ENCODE measurements at regions not wholly inside any gene's neighbourhood (a gene's known extent, or its start where the extent isn't known, plus 50 kb on each side); places are given as distances from the start of the nearest gene placed in this dataset.
A peak's percentile ranks its signal among the peaks of the same experiment; 100 is the strongest.
"Not testable (repeated sequence)": the region's sequence is repeated elsewhere in the genome, so short reads cannot be mapped to it uniquely, and the experiment has no call there.

- Histone ChIP-seq H3K4me3 (no peak overlapping the region), H3K27me3 (peaks cover 0 to 10% (median 0%) of the 10 kb centered on the region in 4 donors), H3K27ac (replicated peaks in 1 of 4) (no peak overlapping the region), H3K4me1 (peaks cover 0 to 9% (median 8%) of the 10 kb centered on the region in 4 donors), H3K9me3 (peaks cover 0 to 6% (median 0%) of the 10 kb centered on the region in 4 donors), H3K36me3 (no peaks in the 10 kb centered on the region)
- 63% methylated on average over 11 of the region's 11 CpGs for WGBS
- DNase-seq (ENCODE audit: extremely low spot score), result peak; percentile 87
- TF ChIP-seq CTCF (IDR thresholded peaks at IDR 0.05) (no peak), EP300 (IDR thresholded peaks at IDR 0.05) (no peak), POLR2A (IDR thresholded peaks at IDR 0.05; ENCODE audit: low read depth) (no peak), POLR2AphosphoS5 (IDR thresholded peaks at IDR 0.05) (peak in 1 of 2 donors; percentile 8)
- intact Hi-C loops (cut with DNase I), result no loop called here
These were observed 1133.2 kb upstream of the TMEM132C start for GRCh38 chr12:127133675-127134335.

GRCh38 chr12:127140864-127141484, 1126.0 kb upstream of the TMEM132C start:
- 86% methylated on average over 3 of the region's 3 CpGs for WGBS
- H3K4me1 ChIP-seq; intact Hi-C loops (cut with DNase I); H3K36me3 ChIP-seq; H3K27ac ChIP-seq (replicated peaks in 1 of 4); H3K27me3 ChIP-seq; H3K9me3 ChIP-seq; DNase-seq (ENCODE audit: extremely low spot score); H3K4me3 ChIP-seq: not testable (repeated sequence)

- peak; percentile 34 for DNase-seq (ENCODE audit: extremely low spot score)
- H3K4me1 ChIP-seq, result peaks cover 6 to 15% (median 14%) of the 10 kb centered on the region in 4 donors
- TF ChIP-seq EP300 (IDR thresholded peaks at IDR 0.05) (no peak), CTCF (IDR thresholded peaks at IDR 0.05) (no peak), POLR2AphosphoS5 (IDR thresholded peaks at IDR 0.05) (no peak), POLR2A (IDR thresholded peaks at IDR 0.05; ENCODE audit: low read depth) (no peak)
- H3K27ac ChIP-seq (replicated peaks in 1 of 4), result no peak overlapping the region
- no peaks in the 10 kb centered on the region for H3K36me3 ChIP-seq
- no peaks in the 10 kb centered on the region for H3K27me3 ChIP-seq
- WGBS, result 70% methylated on average over 2 of the region's 6 CpGs
- intact Hi-C loops (cut with DNase I), result no loop called here
- H3K9me3 ChIP-seq, result peaks cover 0 to 8% (median 0%) of the 10 kb centered on the region in 4 donors
- no peak overlapping the region for H3K4me3 ChIP-seq
These were observed 1124.0 kb upstream of the TMEM132C start for GRCh38 chr12:127143020-127143419.

GRCh38 chr12:127144770-127145169, 1122.2 kb upstream of the TMEM132C start:
- WGBS, result 94% methylated on average over 5 of the region's 5 CpGs
- H3K4me3 ChIP-seq, result no peak overlapping the region
- H3K27ac ChIP-seq (replicated peaks in 1 of 4), result no peak overlapping the region
- H3K27me3 ChIP-seq, result no peaks in the 10 kb centered on the region
- H3K4me1 ChIP-seq, result peaks cover 6 to 15% (median 14%) of the 10 kb centered on the region in 4 donors
- no peaks in the 10 kb centered on the region for H3K36me3 ChIP-seq
- TF ChIP-seq POLR2AphosphoS5 (IDR thresholded peaks at IDR 0.05) (no peak), EP300 (IDR thresholded peaks at IDR 0.05) (no peak)
- intact Hi-C loops (cut with DNase I), result no loop called here
- peaks cover 0 to 8% (median 0%) of the 10 kb centered on the region in 4 donors for H3K9me3 ChIP-seq
- peak; percentile 53 for DNase-seq (ENCODE audit: extremely low spot score)

GRCh38 chr12:127145241-127145928, 1121.6 kb upstream of the TMEM132C start:
- 55% methylated on average over 6 of the region's 6 CpGs for WGBS
- H3K4me3 ChIP-seq, result peak overlapping the region; percentile 52 to 68 (median 63)
- no peaks in the 10 kb centered on the region for H3K36me3 ChIP-seq
- no peak for TF ChIP-seq POLR2AphosphoS5 (IDR thresholded peaks at IDR 0.05)
- TF ChIP-seq CTCF (IDR thresholded peaks at IDR 0.05), result no peak
- no peak for TF ChIP-seq POLR2A (IDR thresholded peaks at IDR 0.05; ENCODE audit: low read depth)
- no peak for TF ChIP-seq EP300 (IDR thresholded peaks at IDR 0.05)
- H3K9me3 ChIP-seq, result peaks cover 0 to 8% (median 0%) of the 10 kb centered on the region in 4 donors
- H3K4me1 ChIP-seq, result peaks cover 6 to 15% (median 14%) of the 10 kb centered on the region in 4 donors
- peak overlapping the region in 2 of 4 donors; percentile 55 to 61 for H3K27ac ChIP-seq (replicated peaks in 1 of 4)
- intact Hi-C loops (cut with DNase I), result no loop called here
- no peaks in the 10 kb centered on the region for H3K27me3 ChIP-seq
- no peak for DNase-seq (ENCODE audit: extremely low spot score)
